Lower lobe of right lung (tissue), 2 donors: ENCODE measurements at regions not wholly inside any gene's neighbourhood (a gene's known extent, or its start where the extent isn't known, plus 50 kb on each side); places are given as distances from the start of the nearest gene placed in this dataset.

Experiments used
- ATAC-seq, 2 donors: fragments of 200-7000 bp; cut with Tn5 transposase; one replicate each; pipeline ENCODE4 v1.9.1; 2020 to 2022; ENCODE audit warnings: mild to moderate bottlenecking in 2 of 2, moderate library complexity in 2 of 2
- DNase-seq: peaks from one replicate; pipeline ENCODE4 v3.0.0-alpha.2; 2020
- H3K27ac ChIP-seq: fragments of 200-600 bp; one replicate; pipeline ENCODE4 v1.8.0; 2022
- H3K27me3 ChIP-seq: fragments of 200-600 bp; one replicate; pipeline ENCODE4 v1.8.0; 2022; ENCODE audit warnings: low read depth
- H3K36me3 ChIP-seq: fragments of 200-600 bp; one replicate; pipeline ENCODE4 v1.8.0; 2022; ENCODE audit warnings: mild to moderate bottlenecking
- H3K4me1 ChIP-seq: fragments of 200-600 bp; one replicate; pipeline ENCODE4 v1.8.0; 2022
- H3K4me3 ChIP-seq: fragments of 200-600 bp; one replicate; pipeline ENCODE4 v1.8.0; 2022; ENCODE audit warnings: mild to moderate bottlenecking
- H3K9me3 ChIP-seq: fragments of 200-600 bp; one replicate; pipeline ENCODE4 v1.8.0; 2022
- intact Hi-C: fragments of 100-400 bp; cut with DNase I; formaldehyde crosslinking; loops from one replicate; pipeline ENCODE4 v1.11.0; 2022
- TF ChIP-seq, protein P1 (sequence below): fragments of 200-600 bp; IDR thresholded peaks from one replicate; pipeline ENCODE4 v1.8.0; 2022; ENCODE audit warnings: antibody characterized with exemption, mild to moderate bottlenecking
- donor health status: DM: no; HTN: yes; CAD: no; lungs with severe emphysema.

DNA sequence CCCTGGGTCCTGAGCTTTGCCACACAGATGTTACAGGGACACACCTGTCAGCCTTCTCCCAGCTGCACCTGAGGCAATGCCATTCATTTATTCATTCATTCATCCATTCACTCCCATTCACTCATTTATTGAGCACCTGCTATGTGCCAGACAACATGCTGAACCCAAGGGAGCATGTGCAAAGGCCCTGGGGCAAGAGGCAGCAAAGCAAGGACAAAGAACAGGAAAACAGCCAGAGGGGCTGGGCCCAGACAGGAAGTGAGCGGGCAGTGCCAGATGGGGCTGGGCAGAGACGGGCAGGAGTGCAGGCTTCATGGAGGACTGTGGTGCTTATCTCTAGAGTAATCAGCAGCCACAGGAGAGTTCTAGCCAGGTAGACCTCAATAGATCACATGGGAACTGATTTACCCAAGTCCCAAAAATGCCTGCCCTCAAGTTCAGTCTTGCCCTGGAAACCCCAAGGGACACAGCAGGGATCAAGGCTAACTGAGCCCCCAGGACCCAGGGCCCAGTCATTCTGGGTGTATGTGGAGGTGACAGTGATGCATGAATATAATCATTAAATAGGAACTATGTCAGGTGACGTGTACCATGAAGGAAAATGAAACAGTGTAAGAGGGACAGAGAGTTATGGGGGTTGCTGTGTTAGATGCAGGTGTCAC is 530.3 kb downstream of the MATN1 start:
- Histone ChIP-seq H3K4me1 (peaks cover 13% of the 10 kb centered on the region), H3K27ac (no peak overlapping the region), H3K9me3 (no peaks in the 10 kb centered on the region), H3K4me3 (no peak overlapping the region), H3K27me3 (no peaks in the 10 kb centered on the region), H3K36me3 (no peaks in the 10 kb centered on the region)
- no peak for DNase-seq
- intact Hi-C loops: no loop called here
- no peak for ATAC-seq
- TF ChIP-seq, protein P1, sequence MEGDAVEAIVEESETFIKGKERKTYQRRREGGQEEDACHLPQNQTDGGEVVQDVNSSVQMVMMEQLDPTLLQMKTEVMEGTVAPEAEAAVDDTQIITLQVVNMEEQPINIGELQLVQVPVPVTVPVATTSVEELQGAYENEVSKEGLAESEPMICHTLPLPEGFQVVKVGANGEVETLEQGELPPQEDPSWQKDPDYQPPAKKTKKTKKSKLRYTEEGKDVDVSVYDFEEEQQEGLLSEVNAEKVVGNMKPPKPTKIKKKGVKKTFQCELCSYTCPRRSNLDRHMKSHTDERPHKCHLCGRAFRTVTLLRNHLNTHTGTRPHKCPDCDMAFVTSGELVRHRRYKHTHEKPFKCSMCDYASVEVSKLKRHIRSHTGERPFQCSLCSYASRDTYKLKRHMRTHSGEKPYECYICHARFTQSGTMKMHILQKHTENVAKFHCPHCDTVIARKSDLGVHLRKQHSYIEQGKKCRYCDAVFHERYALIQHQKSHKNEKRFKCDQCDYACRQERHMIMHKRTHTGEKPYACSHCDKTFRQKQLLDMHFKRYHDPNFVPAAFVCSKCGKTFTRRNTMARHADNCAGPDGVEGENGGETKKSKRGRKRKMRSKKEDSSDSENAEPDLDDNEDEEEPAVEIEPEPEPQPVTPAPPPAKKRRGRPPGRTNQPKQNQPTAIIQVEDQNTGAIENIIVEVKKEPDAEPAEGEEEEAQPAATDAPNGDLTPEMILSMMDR: no peak

DNA sequence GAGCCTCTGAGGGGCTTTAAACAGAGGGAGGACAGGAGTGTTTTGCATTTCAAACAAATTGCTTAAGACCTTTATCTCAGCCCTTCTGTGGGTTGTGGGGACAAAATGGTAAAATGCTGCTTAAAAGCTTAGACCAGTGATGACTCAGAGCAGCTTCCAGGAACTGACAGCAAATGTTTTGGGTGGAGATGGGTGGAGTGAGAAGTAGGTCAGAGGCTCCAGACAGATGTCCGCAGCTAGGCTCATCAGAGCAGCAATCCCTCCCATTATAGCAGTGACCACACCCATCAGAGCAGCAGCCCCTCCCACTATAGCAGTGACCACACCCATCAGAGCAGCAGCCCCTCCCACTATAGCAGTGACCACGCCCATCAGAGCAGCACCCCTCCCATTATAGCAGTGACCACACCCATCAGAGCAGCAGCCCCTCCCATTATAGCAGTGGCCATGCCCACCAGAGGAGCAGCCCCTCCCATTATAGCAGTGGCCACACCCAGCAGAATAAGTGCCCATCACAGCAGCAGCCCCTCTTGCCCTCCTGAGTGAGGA is 532.2 kb downstream of the MATN1 start:
- TF ChIP-seq, protein P1: no peak
- DNase-seq: no peak
- ATAC-seq: peak; percentile 81 to 88
- H3K27ac ChIP-seq: peak overlapping the region; percentile 46
- H3K27me3 ChIP-seq: no peaks in the 10 kb centered on the region
- intact Hi-C loops: no loop called here
- H3K4me3 ChIP-seq: no peak overlapping the region
- no peaks in the 10 kb centered on the region for H3K9me3 ChIP-seq
- peaks cover 13% of the 10 kb centered on the region for H3K4me1 ChIP-seq
- no peaks in the 10 kb centered on the region for H3K36me3 ChIP-seq

DNA sequence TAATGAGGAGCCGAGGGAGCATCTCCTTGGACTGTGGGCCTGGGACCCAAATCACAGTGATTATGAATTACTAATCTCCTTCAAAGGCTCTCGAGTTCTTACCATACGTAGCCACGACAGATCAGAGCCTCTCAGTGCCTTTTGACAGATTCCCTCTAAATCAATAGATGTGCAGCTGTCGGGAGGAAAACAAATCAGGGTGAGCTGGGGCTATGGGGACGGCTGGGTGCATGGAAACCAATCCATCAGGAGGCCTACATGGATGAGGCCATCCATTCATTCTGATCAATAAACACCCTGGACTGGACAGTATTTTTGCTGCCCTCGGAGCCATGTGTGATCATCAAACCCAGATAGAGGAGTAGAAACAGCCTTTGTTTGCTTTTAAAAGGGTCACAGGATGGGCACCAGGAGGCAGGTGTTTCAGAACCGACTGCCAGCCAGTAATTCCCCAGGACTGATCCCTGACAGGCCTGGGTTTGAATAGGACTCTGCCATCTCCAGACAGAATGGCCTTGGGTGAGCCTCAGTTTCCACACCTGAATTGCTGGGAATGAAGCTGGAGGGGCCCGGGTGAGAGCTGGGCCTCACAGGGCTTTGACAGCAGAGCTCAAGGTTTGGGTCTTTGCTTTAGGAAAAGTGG is 532.8 kb downstream of the MATN1 start:
- H3K4me3 ChIP-seq: no peak overlapping the region
- H3K27me3 ChIP-seq: no peaks in the 10 kb centered on the region
- DNase-seq (no peak), ATAC-seq (no peak)
- H3K4me1 ChIP-seq: peaks cover 13% of the 10 kb centered on the region
- TF ChIP-seq, protein P1: no peak
- intact Hi-C loops: no loop called here
- H3K36me3 ChIP-seq: no peaks in the 10 kb centered on the region
- no peaks in the 10 kb centered on the region for H3K9me3 ChIP-seq
- peak overlapping the region; percentile 46 for H3K27ac ChIP-seq

DNA sequence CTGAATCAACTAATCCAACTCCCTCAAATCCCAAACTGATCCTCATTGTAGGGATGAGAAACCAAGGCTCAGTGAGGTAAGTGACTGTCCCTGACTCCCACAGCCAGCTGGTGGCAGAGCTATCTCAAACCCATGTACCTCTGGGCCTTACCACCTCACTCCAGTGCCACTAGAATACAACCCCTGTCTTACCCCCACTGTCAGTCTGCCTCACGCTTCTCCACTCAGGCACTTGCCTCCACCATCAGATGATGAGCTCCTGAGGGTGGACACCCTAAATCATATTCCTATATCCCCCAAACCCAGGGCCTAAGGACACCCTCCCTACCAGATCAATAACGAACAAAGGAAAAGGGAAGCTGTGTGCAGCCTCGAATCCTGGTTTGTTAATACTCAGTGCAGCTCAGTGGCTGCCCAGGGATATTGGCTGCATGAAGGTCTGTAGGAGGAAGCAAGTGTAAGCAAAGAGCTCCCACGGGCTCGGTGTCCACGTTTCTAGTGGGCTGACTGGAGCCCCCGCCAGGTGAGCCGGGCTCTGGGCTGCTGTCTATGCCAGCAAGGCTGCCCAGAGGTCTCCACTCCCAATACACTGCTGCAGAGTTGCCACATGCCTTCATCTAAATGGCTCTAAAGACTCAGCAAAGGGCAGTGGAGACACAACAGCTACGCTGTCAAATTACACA is 533.4 kb downstream of the MATN1 start:
- H3K27ac ChIP-seq: peak overlapping the region; percentile 46
- no peaks in the 10 kb centered on the region for H3K36me3 ChIP-seq
- no peak for ATAC-seq
- intact Hi-C loops: no loop called here
- TF ChIP-seq, protein P1: no peak
- peaks cover 13% of the 10 kb centered on the region for H3K4me1 ChIP-seq
- no peaks in the 10 kb centered on the region for H3K9me3 ChIP-seq
- H3K4me3 ChIP-seq: no peak overlapping the region
- no peak for DNase-seq
- H3K27me3 ChIP-seq: no peaks in the 10 kb centered on the region

DNA sequence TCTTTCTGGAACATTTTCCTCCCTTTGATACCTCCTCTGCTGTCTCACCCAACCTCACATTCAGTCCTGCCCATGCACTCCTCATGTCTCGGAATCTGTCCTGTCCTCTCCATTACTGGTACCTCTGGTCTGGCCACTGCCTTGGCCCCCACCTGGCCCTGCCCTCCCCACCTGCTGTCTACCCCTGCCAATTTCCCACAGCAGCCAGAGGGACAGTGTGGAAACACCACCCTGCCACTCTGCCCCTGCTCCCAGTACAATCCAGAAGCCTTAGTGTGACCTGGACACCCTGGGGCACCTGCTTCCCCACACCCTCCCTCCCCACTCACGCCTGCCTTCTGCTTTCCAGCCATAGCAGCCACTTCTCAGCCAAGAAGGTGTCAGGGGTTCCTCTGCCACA is 534.4 kb downstream of the MATN1 start:
- intact Hi-C loops: no loop called here
- TF ChIP-seq, protein P1: no peak
- H3K27me3 ChIP-seq: no peaks in the 10 kb centered on the region
- ATAC-seq (no peak), DNase-seq (no peak)
- H3K4me3 ChIP-seq: no peak overlapping the region
- peaks cover 13% of the 10 kb centered on the region for H3K4me1 ChIP-seq
- no peaks in the 10 kb centered on the region for H3K9me3 ChIP-seq
- H3K36me3 ChIP-seq: no peaks in the 10 kb centered on the region
- H3K27ac ChIP-seq: no peak overlapping the region
